Endothelial cell of umbilical vein (primary cell): ENCODE measurements at regions not wholly inside any gene's neighbourhood (a gene's known extent, or its start where the extent isn't known, plus 50 kb on each side); places are given as distances from the start of the nearest gene placed in this dataset.

Experiments
- BruUV-seq: library from RNA; stranded (reverse); fragments of 400-500 nt; replicated peaks from 2 replicates; lab custom pipeline; 2021; lab: Mats Ljungman, UMichigan
- CTCF ChIA-PET: fragments of 300-600, 350-600 bp; sonication (Branson Sonifier 250); formaldehyde crosslinking; loops from one replicate; lab custom pipeline; 2021; ENCODE audit warnings: antibody characterized with exemption, inconsistent platforms; lab: Charles Lee
- POLR2A ChIA-PET: fragments of 300-600, 350-600 bp; sonication (Branson Sonifier 250); formaldehyde crosslinking; loops from one replicate; lab custom pipeline; 2021; ENCODE audit warnings: antibody characterized with exemption, inconsistent platforms; lab: Charles Lee
- DNase-seq: peaks from one replicate; pipeline ENCODE4 v3.0.0-alpha.2; 2011; ENCODE audit warnings: low read depth, low spot score
- FAIRE-seq: peaks from 2 replicates; lab custom pipeline; 2011; peaks lifted over from hg19 to GRCh38; lab: Jason Lieb, UNC
- H2AFZ ChIP-seq: 2 replicates; pipeline ENCODE4 v1.6.0; 2012; ENCODE audit warnings: low read depth, low read length, control low read depth, inconsistent platforms
- H3K27ac ChIP-seq: 2 replicates; pipeline ENCODE4 v1.5.1; 2011; ENCODE audit warnings: low read depth, mild to moderate bottlenecking, control low read depth, low read length, moderate library complexity; ENCODE audit not compliant: insufficient read depth
- H3K27me3 ChIP-seq, 2 experiments: 2 replicates each; pipeline versions ENCODE4 v1.6.0 to v1.6.1; 2011; ENCODE audit warnings: low read length in 2 of 2, mixed read lengths in 1 of 2; ENCODE audit not compliant: control insufficient read depth in 2 of 2, insufficient read depth in 2 of 2
- H3K36me3 ChIP-seq, 2 experiments: 2 replicates in 1 of 2; 3 replicates in 1 of 2; pipeline ENCODE4 v1.5.1; 2011; ENCODE audit warnings: low read length in 2 of 2, mild to moderate bottlenecking in 1 of 2, moderate library complexity in 1 of 2; ENCODE audit not compliant: control insufficient read depth in 2 of 2, insufficient read depth in 2 of 2; ENCODE audit errors: extremely low read depth in 1 of 2
- H3K4me1 ChIP-seq: 3 replicates; pipeline ENCODE4 v1.5.1; 2011; ENCODE audit warnings: mild to moderate bottlenecking, low read length; ENCODE audit not compliant: control insufficient read depth, insufficient read depth; ENCODE audit errors: extremely low read depth
- H3K4me2 ChIP-seq: 2 replicates; pipeline ENCODE4 v1.6.1; 2011; ENCODE audit warnings: low read length, control low read depth, mixed read lengths; ENCODE audit not compliant: insufficient read depth
- H3K4me3 ChIP-seq, 3 experiments: fragments of 200-600 bp in 1 of 3; sonication (generic), shearing (Covaris generic) in 1 of 3; replicated peaks in 1 of 3; 2 replicates each; pipeline ENCODE4 v1.5.1; 2011 to 2016; ENCODE audit warnings: control low read depth in 3 of 3, low read length in 3 of 3, mild to moderate bottlenecking in 2 of 3, inconsistent platforms in 1 of 3, low read depth in 1 of 3, moderate library complexity in 1 of 3; ENCODE audit not compliant: insufficient read depth in 1 of 3
- H3K79me2 ChIP-seq: 2 replicates; pipeline ENCODE4 v1.6.0; 2012; ENCODE audit warnings: low read length, inconsistent platforms; ENCODE audit not compliant: control insufficient read depth, insufficient read depth
- H3K9ac ChIP-seq: replicated peaks from 2 replicates; pipeline ENCODE3; 2011; ENCODE audit warnings: low read length, control low read depth; ENCODE audit not compliant: insufficient read depth; ENCODE audit errors: extremely low read depth
- H3K9me1 ChIP-seq: replicated peaks from 3 replicates; pipeline ENCODE4 v1.6.0; 2011; ENCODE audit warnings: mild to moderate bottlenecking, low read length; ENCODE audit not compliant: control insufficient read depth, insufficient read depth; ENCODE audit errors: extremely low read depth
- H3K9me3 ChIP-seq: replicated peaks from 2 replicates; pipeline ENCODE4 v1.5.1; 2012; ENCODE audit warnings: low read length, inconsistent platforms; ENCODE audit not compliant: control insufficient read depth, insufficient read depth
- H4K20me1 ChIP-seq: replicated peaks from 2 replicates; pipeline ENCODE3; 2011; ENCODE audit warnings: mild to moderate bottlenecking, low read length; ENCODE audit not compliant: control insufficient read depth, insufficient read depth; ENCODE audit errors: extremely low read depth
- EZH2 ChIP-seq: IDR thresholded peaks from 2 replicates; pipeline ENCODE4 v1.6.1; 2012; ENCODE audit warnings: borderline replicate concordance, low read depth, mild to moderate bottlenecking, moderate library complexity, low read length, inconsistent platforms; ENCODE audit not compliant: severe bottlenecking
- FOS ChIP-seq: IDR thresholded peaks from 2 replicates; pipeline ENCODE4 v1.6.1; 2011; ENCODE audit warnings: mild to moderate bottlenecking, low read length, moderate library complexity, borderline replicate concordance; ENCODE audit not compliant: insufficient read depth
- GATA2 ChIP-seq: IDR thresholded peaks from 2 replicates; pipeline ENCODE4 v1.7.0; 2011; ENCODE audit warnings: low read depth, mild to moderate bottlenecking, moderate library complexity, mixed read lengths, low read length; ENCODE audit not compliant: insufficient read length, insufficient read depth
- JUN ChIP-seq: IDR thresholded peaks from 2 replicates; pipeline ENCODE4 v1.6.1; 2011; ENCODE audit warnings: borderline replicate concordance, low read depth; ENCODE audit not compliant: insufficient read length, insufficient read depth
- MAX ChIP-seq: IDR thresholded peaks from 2 replicates; pipeline ENCODE4 v1.6.1; 2011; ENCODE audit not compliant: insufficient read depth, insufficient read length
- MYC ChIP-seq: IDR thresholded peaks from one replicate; pipeline ENCODE4 v1.6.1; 2011; ENCODE audit warnings: mild to moderate bottlenecking, low read depth, low read length
- POLR2A ChIP-seq: IDR thresholded peaks from 2 replicates; pipeline ENCODE4 v1.6.1; 2012; ENCODE audit warnings: low read depth, mild to moderate bottlenecking, control low read depth, low read length
- POLR2AphosphoS5 ChIP-seq: IDR thresholded peaks from 2 replicates; pipeline ENCODE4 v1.6.1; 2012; ENCODE audit warnings: low read depth, mild to moderate bottlenecking, control low read depth, low read length, moderate library complexity; ENCODE audit not compliant: insufficient read depth
- dilution Hi-C: fragments of 300-500 bp; cut with MboI; formaldehyde crosslinking; loops from one replicate; pipeline ENCODE4 v1.15.0; 2019; ENCODE audit warnings: low sequenced_read_pairs; ENCODE audit not compliant: extremely low pct_ligation_motif_present
- intact Hi-C: fragments of 100-400 bp; cut with micrococcal nuclease; formaldehyde crosslinking; loops from one replicate; pipeline ENCODE4 v1.10.0; 2022
- TF ChIP-seq, protein P1 (sequence below), 2 donors: IDR thresholded peaks; 1 replicate in 1 of 2; 2 replicates in 1 of 2; pipeline ENCODE4 v1.5.1; 2011; ENCODE audit warnings: low read length in 2 of 2, mild to moderate bottlenecking in 2 of 2, moderate library complexity in 2 of 2, control low read depth in 1 of 2, inconsistent platforms in 1 of 2, low read depth in 1 of 2; ENCODE audit not compliant: insufficient read depth in 1 of 2; ENCODE audit errors: extremely low read depth in 1 of 2

GRCh38 chr2:22812065-22812680 lies 572.8 kb upstream of the KLHL29 start:
- ChIA-PET POLR2A (no interaction called here), CTCF (no interaction called here)
- intact Hi-C loops = no loop called here
- H3K27me3 ChIP-seq = no peaks in the 10 kb centered on the region
- no peak overlapping the region for H3K4me2 ChIP-seq
- no peak overlapping the region for H2AFZ ChIP-seq
- H3K4me3 ChIP-seq = no peak overlapping the region
- no peak overlapping the region for H3K9ac ChIP-seq
- no peaks in the 10 kb centered on the region for H3K9me1 ChIP-seq
- H4K20me1 ChIP-seq = no peaks in the 10 kb centered on the region
- no peak for FAIRE-seq
- no peak for TF ChIP-seq GATA2
- TF ChIP-seq EZH2 = no peak
- TF ChIP-seq POLR2A = no peak
- TF ChIP-seq MYC = no peak
- no peak for TF ChIP-seq FOS
- TF ChIP-seq JUN = no peak
- TF ChIP-seq POLR2AphosphoS5 = no peak
- no peak for TF ChIP-seq MAX
- TF ChIP-seq, protein P1, sequence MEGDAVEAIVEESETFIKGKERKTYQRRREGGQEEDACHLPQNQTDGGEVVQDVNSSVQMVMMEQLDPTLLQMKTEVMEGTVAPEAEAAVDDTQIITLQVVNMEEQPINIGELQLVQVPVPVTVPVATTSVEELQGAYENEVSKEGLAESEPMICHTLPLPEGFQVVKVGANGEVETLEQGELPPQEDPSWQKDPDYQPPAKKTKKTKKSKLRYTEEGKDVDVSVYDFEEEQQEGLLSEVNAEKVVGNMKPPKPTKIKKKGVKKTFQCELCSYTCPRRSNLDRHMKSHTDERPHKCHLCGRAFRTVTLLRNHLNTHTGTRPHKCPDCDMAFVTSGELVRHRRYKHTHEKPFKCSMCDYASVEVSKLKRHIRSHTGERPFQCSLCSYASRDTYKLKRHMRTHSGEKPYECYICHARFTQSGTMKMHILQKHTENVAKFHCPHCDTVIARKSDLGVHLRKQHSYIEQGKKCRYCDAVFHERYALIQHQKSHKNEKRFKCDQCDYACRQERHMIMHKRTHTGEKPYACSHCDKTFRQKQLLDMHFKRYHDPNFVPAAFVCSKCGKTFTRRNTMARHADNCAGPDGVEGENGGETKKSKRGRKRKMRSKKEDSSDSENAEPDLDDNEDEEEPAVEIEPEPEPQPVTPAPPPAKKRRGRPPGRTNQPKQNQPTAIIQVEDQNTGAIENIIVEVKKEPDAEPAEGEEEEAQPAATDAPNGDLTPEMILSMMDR (IDR thresholded peaks at IDR 0.05; ENCODE audit: extremely low read depth in 1 of 2, insufficient read depth in 1 of 2, low read depth in 1 of 2, low read length in 2 of 2) = no peak
- BruUV-seq = no TSS peak
- H3K9me3 ChIP-seq = no peaks in the 10 kb centered on the region
- DNase-seq = no peak
- dilution Hi-C loops = no loop called here
- H3K27ac ChIP-seq = no peak overlapping the region
- H3K4me1 ChIP-seq = no peaks in the 10 kb centered on the region
- H3K36me3 ChIP-seq = no peaks in the 10 kb centered on the region
- H3K79me2 ChIP-seq = no peaks in the 10 kb centered on the region
